ENCODE measurements at regions not wholly inside any gene's neighbourhood (a gene's known extent, or its start where the extent isn't known, plus 50 kb on each side); places are given as distances from the start of the nearest gene placed in this dataset.
"Not testable (repeated sequence)": the region's sequence is repeated elsewhere in the genome, so short reads cannot be mapped to it uniquely, and the experiment has no call there.

GRCh38 chr20:53777402-53777801 is 183.8 kb upstream of the ZNF217 start:
- TF ChIP-seq CTCF (conservative IDR thresholded peaks at IDR 0.05; ENCODE audit: low read depth, low read length); RAD21 (IDR thresholded peaks at IDR 0.05; ENCODE audit: low read length); MAFK (IDR thresholded peaks at IDR 0.05; ENCODE audit: low read depth, low read length); POLR2A (IDR thresholded peaks at IDR 0.05; ENCODE audit: low read depth, low read length); USF2 (IDR thresholded peaks at IDR 0.05; ENCODE audit: low read depth, low read length); BHLHE40 (IDR thresholded peaks at IDR 0.05; ENCODE audit: low read depth, low read length): not testable (repeated sequence)

All from IMR-90 (cell line).